CD14-positive monocyte (primary cell): ENCODE measurements at regions not wholly inside any gene's neighbourhood (a gene's known extent, or its start where the extent isn't known, plus 50 kb on each side); places are given as distances from the start of the nearest gene placed in this dataset.

Experiments
- DNase-seq, 3 donors: peaks; one replicate each; pipeline ENCODE4 v3.0.0-alpha.2; 2011 to 2022
- H2AFZ ChIP-seq: 2 replicates; pipeline ENCODE4 v1.6.0; 2012; ENCODE audit warnings: mild to moderate bottlenecking, low read depth, low read length, inconsistent platforms; ENCODE audit not compliant: insufficient read depth, poor library complexity, severe bottlenecking
- H3K27ac ChIP-seq, 2 donors: 1 replicate in 1 of 2; 2 replicates in 1 of 2; pipeline ENCODE4 v1.5.1; 2012 to 2013; ENCODE audit warnings: low read length in 2 of 2, control low read depth in 1 of 2, inconsistent platforms in 1 of 2, low read depth in 1 of 2, mild to moderate bottlenecking in 1 of 2
- H3K27me3 ChIP-seq, 2 donors: one replicate each; pipeline versions ENCODE4 v1.6.0 to v1.6.1; 2011 to 2013; ENCODE audit warnings: low read length in 2 of 2; ENCODE audit not compliant: control insufficient read depth in 2 of 2, insufficient read depth in 2 of 2
- H3K36me3 ChIP-seq, 2 donors: replicated peaks in 1 of 2; 1 replicate in 1 of 2; 2 replicates in 1 of 2; pipeline versions ENCODE4 v1.5.1 to v1.6.1; 2012 to 2013; ENCODE audit warnings: low read length in 2 of 2, control low read depth in 1 of 2, inconsistent platforms in 1 of 2, mild to moderate bottlenecking in 1 of 2; ENCODE audit not compliant: insufficient read depth in 2 of 2, control insufficient read depth in 1 of 2
- H3K4me1 ChIP-seq, 2 donors: 1 replicate in 1 of 2; 2 replicates in 1 of 2; pipeline versions ENCODE4 v1.5.1 to v1.6.1; 2012 to 2013; ENCODE audit warnings: low read length in 2 of 2, control low read depth in 1 of 2, inconsistent platforms in 1 of 2, mild to moderate bottlenecking in 1 of 2, moderate library complexity in 1 of 2; ENCODE audit not compliant: insufficient read depth in 2 of 2, control insufficient read depth in 1 of 2
- H3K4me2 ChIP-seq: replicated peaks from 2 replicates; pipeline ENCODE3; 2012; ENCODE audit warnings: low read length, moderate library complexity, mild to moderate bottlenecking; ENCODE audit not compliant: poor library complexity, severe bottlenecking; ENCODE audit errors: extremely low read depth
- H3K4me3 ChIP-seq, 3 experiments: fragments of 200-600 bp in 1 of 3; sonication (generic) in 1 of 3; replicated peaks in 1 of 3; 1 replicate in 2 of 3; 2 replicates in 1 of 3; pipeline ENCODE4 v1.5.1; 2011 to 2013; ENCODE audit warnings: low read length in 3 of 3, mild to moderate bottlenecking in 3 of 3, control low read depth in 2 of 3, low read depth in 2 of 3, inconsistent platforms in 1 of 3, moderate library complexity in 1 of 3
- H3K79me2 ChIP-seq: 2 replicates; pipeline ENCODE4 v1.6.0; 2012; ENCODE audit warnings: mild to moderate bottlenecking, control low read depth, inconsistent platforms, low read length, moderate library complexity; ENCODE audit not compliant: insufficient read depth
- H3K9ac ChIP-seq: 2 replicates; pipeline ENCODE4 v1.6.0; 2017; ENCODE audit warnings: low read length, mild to moderate bottlenecking; ENCODE audit not compliant: insufficient read depth, poor library complexity, severe bottlenecking
- H3K9me3 ChIP-seq, 2 donors: replicated peaks in 1 of 2; 1 replicate in 1 of 2; 2 replicates in 1 of 2; pipeline versions ENCODE4 v1.5.1 to v1.6.1; 2012 to 2013; ENCODE audit warnings: low read length in 2 of 2, control low read depth in 1 of 2; ENCODE audit not compliant: control insufficient read depth in 1 of 2, insufficient read depth in 1 of 2
- H4K20me1 ChIP-seq: 2 replicates; pipeline ENCODE4 v1.6.0; 2012; ENCODE audit warnings: mild to moderate bottlenecking, low read length, control low read depth, moderate library complexity; ENCODE audit not compliant: insufficient read depth
- H3K27ac Mint-ChIP-seq, 7 donors: one replicate each; pipeline ENCODE4 v1.8.0; 2020; ENCODE audit warnings: mild to moderate bottlenecking in 7 of 7, mixed read lengths in 7 of 7, moderate library complexity in 6 of 7, inconsistent platforms in 2 of 7
- H3K27me3 Mint-ChIP-seq, 3 donors: one replicate each; pipeline ENCODE4 v1.8.0; 2021 to 2022; ENCODE audit warnings: low read depth in 3 of 3, mild to moderate bottlenecking in 3 of 3, mixed read lengths in 3 of 3, moderate library complexity in 3 of 3, inconsistent platforms in 1 of 3
- H3K36me3 Mint-ChIP-seq, 2 donors: one replicate each; pipeline ENCODE4 v1.8.0; 2020; ENCODE audit warnings: mixed read lengths in 2 of 2, inconsistent platforms in 1 of 2, mild to moderate bottlenecking in 1 of 2
- H3K4me1 Mint-ChIP-seq: one replicate; pipeline ENCODE4 v1.8.0; 2020; ENCODE audit warnings: mild to moderate bottlenecking, mixed read lengths
- H3K4me3 Mint-ChIP-seq, 2 donors: one replicate each; pipeline ENCODE4 v1.8.0; 2020; ENCODE audit warnings: mild to moderate bottlenecking in 2 of 2, mixed read lengths in 2 of 2, moderate library complexity in 1 of 2
- H3K9me3 Mint-ChIP-seq, 7 donors: one replicate each; pipeline ENCODE4 v1.8.0; 2020 to 2022; ENCODE audit warnings: mixed read lengths in 7 of 7, mild to moderate bottlenecking in 6 of 7, moderate library complexity in 6 of 7, inconsistent platforms in 2 of 7
- CTCF ChIP-seq: fragments of 200-600 bp; IDR thresholded peaks from one replicate; pipeline ENCODE4 v1.8.0; 2022; ENCODE audit warnings: antibody characterized with exemption, mild to moderate bottlenecking
- WGBS: methylation state at CpG from one replicate; pipeline ENCODE4 v1.1.5; 2013; ENCODE audit warnings: missing lambda C conversion rate; ENCODE audit not compliant: insufficient coverage; 5-methylcytosine and 5-hydroxymethylcytosine counted together
- intact Hi-C, 2 donors: fragments of 100-400 bp; cut with micrococcal nuclease; formaldehyde crosslinking; loops; one replicate each; pipeline versions ENCODE4 v1.15.0 to v1.15.1; 2023

- Histone ChIP-seq H3K9ac (no peak overlapping the region), H3K79me2 (no peaks in the 10 kb centered on the region), H3K27me3 (no peaks in the 10 kb centered on the region), H3K4me3 (no peak overlapping the region), H4K20me1 (no peaks in the 10 kb centered on the region), H3K4me1 (no peaks in the 10 kb centered on the region), H3K27ac (no peak overlapping the region), H3K9me3 (peaks cover 0 to 3% of the 10 kb centered on the region in 2 donors), H3K4me2 (no peak overlapping the region), H2AFZ (no peak overlapping the region), H3K36me3 (no peaks in the 10 kb centered on the region)
- no peak for TF ChIP-seq CTCF
- Mint-ChIP-seq H3K4me1 (no peaks in the 10 kb centered on the region), H3K27me3 (peaks cover 0 to 6% (median 3%) of the 10 kb centered on the region in 3 donors), H3K27ac (no peak overlapping the region), H3K9me3 (peaks cover 0 to 7% (median 3%) of the 10 kb centered on the region in 7 donors), H3K36me3 (no peaks in the 10 kb centered on the region), H3K4me3 (no peak overlapping the region)
- intact Hi-C loops: no loop called here
- no peak for DNase-seq
- no CpG with 5 or more reads among the region's 3 CpGs for WGBS
These were observed 840.3 kb downstream of the TBC1D22A start for GRCh38 chr22:47602732-47603131.

- Mint-ChIP-seq H3K9me3 (peaks cover 0 to 7% (median 3%) of the 10 kb centered on the region in 7 donors), H3K4me3 (no peak overlapping the region), H3K27me3 (peaks cover 0 to 6% (median 1%) of the 10 kb centered on the region in 3 donors), H3K36me3 (no peaks in the 10 kb centered on the region), H3K27ac (no peak overlapping the region), H3K4me1 (no peaks in the 10 kb centered on the region)
- H3K27ac ChIP-seq: no peak overlapping the region
- peaks cover 0 to 3% of the 10 kb centered on the region in 2 donors for H3K9me3 ChIP-seq
- H3K9ac ChIP-seq: no peak overlapping the region
- no peak for TF ChIP-seq CTCF
- intact Hi-C loops: no loop called here
- no peaks in the 10 kb centered on the region for H3K27me3 ChIP-seq
- no peak overlapping the region for H3K4me3 ChIP-seq
- no peaks in the 10 kb centered on the region for H3K79me2 ChIP-seq
- H3K36me3 ChIP-seq: no peaks in the 10 kb centered on the region
- no peak overlapping the region for H2AFZ ChIP-seq
- no peak overlapping the region for H3K4me2 ChIP-seq
- H3K4me1 ChIP-seq: no peaks in the 10 kb centered on the region
- WGBS: 82% methylated on average over 9 of the region's 10 CpGs
- DNase-seq: no peak
- no peaks in the 10 kb centered on the region for H4K20me1 ChIP-seq
These were observed 839.2 kb downstream of the TBC1D22A start for GRCh38 chr22:47601666-47602065.
